LNCaP clone FGC (cell line): ENCODE measurements at regions not wholly inside any gene's neighbourhood (a gene's known extent, or its start where the extent isn't known, plus 50 kb on each side); places are given as distances from the start of the nearest gene placed in this dataset.
A peak's percentile ranks its signal among the peaks of the same experiment; 100 is the strongest.

ENCODE experiments used
- DNase-seq: peaks from one replicate; pipeline ENCODE4 v3.0.0-alpha.2; 2011; ENCODE audit warnings: low read depth
- H3K4me3 ChIP-seq: 2 replicates; pipeline ENCODE4 v1.5.1; 2011; ENCODE audit warnings: mild to moderate bottlenecking, low read depth, low read length, control low read depth
- CTCF ChIP-seq: IDR thresholded peaks from 2 replicates; pipeline ENCODE4 v1.5.1; 2012; ENCODE audit warnings: mild to moderate bottlenecking; ENCODE audit not compliant: control insufficient read depth, insufficient read depth; ENCODE audit errors: extremely low read depth

DNA sequence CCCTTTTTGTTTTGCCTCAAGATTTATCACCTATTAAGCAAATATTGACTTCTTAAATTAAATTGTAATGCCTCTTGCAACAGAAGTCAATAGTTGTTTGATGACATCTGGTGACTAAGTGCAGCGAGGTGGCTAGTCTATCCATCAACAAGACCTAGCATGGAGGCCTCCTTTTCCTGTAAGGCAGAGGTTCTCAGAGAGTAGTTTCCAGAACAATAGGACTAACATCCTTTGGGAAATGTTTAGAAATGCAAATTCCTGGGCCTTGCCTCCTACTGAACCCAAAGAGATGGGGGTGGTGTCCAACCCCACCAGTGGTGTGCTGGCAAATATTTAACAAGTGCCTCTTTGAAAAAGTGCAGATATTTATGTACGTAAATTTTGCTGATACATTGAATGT lies 143.7 kb downstream of the SCP2D1 start:
- no peak overlapping the region for H3K4me3 ChIP-seq
- no peak for TF ChIP-seq CTCF
- DNase-seq: no peak

- no peak overlapping the region for H3K4me3 ChIP-seq
- TF ChIP-seq CTCF: no peak
- DNase-seq: no peak
Measured at GRCh38 chr20:18971121-18971520, 157.5 kb downstream of the SCP2D1 start.

DNA sequence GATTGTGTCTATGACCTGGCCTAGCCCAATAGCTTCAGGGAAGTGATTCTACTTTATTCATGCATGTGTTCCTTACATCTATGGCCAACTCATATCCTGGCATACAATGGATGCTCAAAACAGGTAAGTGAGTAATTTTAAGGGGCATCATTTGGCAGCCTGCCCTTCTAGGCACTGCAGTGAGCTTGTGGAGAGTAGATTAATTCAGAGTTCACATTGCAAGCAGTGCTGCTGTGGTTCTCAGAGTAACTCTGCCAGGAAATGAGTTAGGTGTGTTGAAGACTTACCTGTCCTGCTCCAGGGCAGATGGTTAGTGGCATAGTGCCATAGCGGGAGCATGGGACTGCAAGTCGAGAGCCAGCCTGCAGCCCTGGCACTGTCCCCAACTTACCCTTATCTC lies 158.0 kb downstream of the SCP2D1 start:
- no peak overlapping the region for H3K4me3 ChIP-seq
- peak; percentile 23 for DNase-seq
- no peak for TF ChIP-seq CTCF

DNA sequence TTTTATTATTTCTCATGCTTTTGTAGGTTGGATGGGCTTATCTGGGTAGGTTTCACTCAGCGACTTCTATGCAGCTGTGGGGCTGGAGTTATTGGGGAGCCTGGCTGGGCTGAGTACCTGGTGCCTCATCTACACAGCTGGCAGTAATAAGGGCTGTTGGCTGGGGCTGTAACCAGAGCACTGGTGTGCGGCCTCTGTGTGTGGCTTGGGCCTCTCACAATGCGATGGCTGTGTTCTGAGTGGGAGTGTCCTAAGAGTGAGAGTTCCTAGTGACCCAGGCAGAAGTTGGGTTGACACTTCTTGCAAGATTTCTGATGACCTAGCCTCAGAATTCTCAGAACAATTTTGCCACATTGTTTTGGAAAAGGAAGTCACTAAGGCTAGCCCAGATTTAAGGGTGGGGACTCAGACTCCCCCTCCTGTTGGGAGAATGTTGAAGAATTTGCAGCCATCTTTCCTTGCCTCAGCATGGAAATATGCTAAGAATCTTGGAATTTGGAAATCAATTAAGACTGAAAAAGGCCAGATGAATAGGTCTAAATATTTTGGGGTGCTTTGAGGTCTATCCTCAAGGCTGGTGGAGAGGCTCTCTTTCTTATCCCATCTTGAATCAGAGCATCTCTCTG lies 158.8 kb downstream of the SCP2D1 start:
- no peak for TF ChIP-seq CTCF
- H3K4me3 ChIP-seq: no peak overlapping the region
- DNase-seq: no peak

DNA sequence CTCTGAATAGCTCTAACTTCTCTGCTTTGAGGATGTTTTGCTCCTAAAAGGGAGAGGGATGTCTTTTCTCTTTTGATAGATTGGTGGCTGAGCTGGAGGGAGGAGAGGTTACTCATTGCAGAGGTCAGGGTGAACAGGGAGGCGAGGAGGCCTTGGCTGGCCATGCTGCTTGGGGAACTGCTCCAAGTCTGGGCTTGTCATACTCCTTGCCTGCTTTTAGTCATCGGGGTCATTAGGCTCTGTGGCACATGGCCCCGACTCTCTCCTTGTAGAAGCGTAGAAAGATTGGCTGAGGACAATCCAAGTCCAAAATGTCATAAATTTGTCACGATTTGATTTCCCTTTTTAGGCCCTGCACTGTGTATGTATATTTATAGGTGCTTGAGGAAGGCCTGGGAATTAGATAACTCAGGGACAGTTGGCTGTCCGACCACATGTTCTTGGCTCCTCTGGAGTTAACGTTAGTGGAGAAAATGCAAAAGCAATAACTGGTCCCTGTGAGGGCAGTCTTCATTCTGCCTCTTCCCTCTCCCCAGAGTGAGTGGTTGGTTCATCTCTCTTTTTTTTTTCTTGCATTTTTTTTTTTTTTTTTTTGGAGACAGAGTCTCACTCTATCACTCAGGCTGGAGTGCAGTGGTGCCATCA lies 160.1 kb downstream of the SCP2D1 start:
- H3K4me3 ChIP-seq: no peak overlapping the region
- no peak for TF ChIP-seq CTCF
- no peak for DNase-seq

GRCh38 chr20:18974660-18975059 lies 161.1 kb downstream of the SCP2D1 start:
- TF ChIP-seq CTCF: no peak
- H3K4me3 ChIP-seq: no peak overlapping the region
- DNase-seq: no peak

DNA sequence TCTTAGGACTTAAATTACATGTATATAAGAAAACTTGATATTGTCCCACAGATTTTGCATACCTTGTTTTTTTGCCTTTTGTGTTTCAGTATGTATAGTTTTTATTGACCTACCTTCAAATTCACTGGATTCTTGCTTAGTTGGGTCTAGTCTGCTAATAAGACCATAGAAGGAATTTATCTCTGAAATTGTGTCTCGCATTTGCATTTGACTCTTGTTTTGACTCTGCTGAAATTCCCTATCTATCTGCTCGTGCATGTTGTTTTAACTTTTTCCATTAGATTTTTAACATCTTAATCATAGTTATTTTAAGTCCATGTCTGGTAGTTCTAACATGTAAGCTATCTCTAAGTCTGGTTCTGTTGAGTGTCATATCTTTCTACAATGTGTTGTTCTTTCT lies 163.9 kb downstream of the SCP2D1 start:
- TF ChIP-seq CTCF: no peak
- no peak for DNase-seq
- no peak overlapping the region for H3K4me3 ChIP-seq
